ENCODE measurements at regions not wholly inside any gene's neighbourhood (a gene's known extent, or its start where the extent isn't known, plus 50 kb on each side); places are given as distances from the start of the nearest gene placed in this dataset.

GRCh38 chr22:46055181-46055875, 78.4 kb upstream of the WNT7B start:
- Histone ChIP-seq H3K4me3 (ENCODE audit: low read length in 2 of 2) (peak overlapping the region; percentile 31 to 81), H3K27me3 (ENCODE audit: control insufficient read depth in 1 of 2, insufficient read depth in 2 of 2, low read length in 2 of 2) (no peaks in the 10 kb centered on the region), H3K36me3 (ENCODE audit: control insufficient read depth in 2 of 2, insufficient read depth in 2 of 2, low read length in 2 of 2) (no peaks in the 10 kb centered on the region), H3K4me1 (ENCODE audit: control insufficient read depth, insufficient read depth, low read length) (peaks cover 74% of the 10 kb centered on the region), H3K9ac (ENCODE audit: low read length in 2 of 2) (peak overlapping the region; percentile 72 to 88), H3K27ac (ENCODE audit: low read length) (peak overlapping the region; percentile 93), H3K9me3 (ENCODE audit: control insufficient read depth in 2 of 2, low read length in 2 of 2) (no peaks in the 10 kb centered on the region)

GRCh38 chr22:46055911-46056545, 79.1 kb upstream of the WNT7B start:
- peak overlapping the region; percentile 31 to 81 for H3K4me3 ChIP-seq (ENCODE audit: low read length in 2 of 2)
- peak overlapping the region; percentile 72 to 88 for H3K9ac ChIP-seq (ENCODE audit: low read length in 2 of 2)
- H3K9me3 ChIP-seq (ENCODE audit: control insufficient read depth in 2 of 2, low read length in 2 of 2), result no peaks in the 10 kb centered on the region
- no peaks in the 10 kb centered on the region for H3K36me3 ChIP-seq (ENCODE audit: control insufficient read depth in 2 of 2, insufficient read depth in 2 of 2, low read length in 2 of 2)
- no peaks in the 10 kb centered on the region for H3K27me3 ChIP-seq (ENCODE audit: control insufficient read depth in 1 of 2, insufficient read depth in 2 of 2, low read length in 2 of 2)
- H3K4me1 ChIP-seq (ENCODE audit: control insufficient read depth, insufficient read depth, low read length), result peaks cover 67% of the 10 kb centered on the region
- H3K27ac ChIP-seq (ENCODE audit: low read length), result peak overlapping the region; percentile 93

GRCh38 chr22:46056546-46057245, 79.7 kb upstream of the WNT7B start:
- peak overlapping the region; percentile 72 to 88 for H3K9ac ChIP-seq (ENCODE audit: low read length in 2 of 2)
- H3K27ac ChIP-seq (ENCODE audit: low read length), result peak overlapping the region; percentile 93
- no peaks in the 10 kb centered on the region for H3K9me3 ChIP-seq (ENCODE audit: control insufficient read depth in 2 of 2, low read length in 2 of 2)
- peak overlapping the region; percentile 31 to 81 for H3K4me3 ChIP-seq (ENCODE audit: low read length in 2 of 2)
- H3K27me3 ChIP-seq (ENCODE audit: control insufficient read depth in 1 of 2, insufficient read depth in 2 of 2, low read length in 2 of 2), result no peaks in the 10 kb centered on the region
- no peaks in the 10 kb centered on the region for H3K36me3 ChIP-seq (ENCODE audit: control insufficient read depth in 2 of 2, insufficient read depth in 2 of 2, low read length in 2 of 2)
- H3K4me1 ChIP-seq (ENCODE audit: control insufficient read depth, insufficient read depth, low read length), result peaks cover 61% of the 10 kb centered on the region

GRCh38 chr22:46057246-46058090, 80.5 kb upstream of the WNT7B start:
- H3K36me3 ChIP-seq (ENCODE audit: control insufficient read depth in 2 of 2, insufficient read depth in 2 of 2, low read length in 2 of 2), result no peaks in the 10 kb centered on the region
- peaks cover 61% of the 10 kb centered on the region for H3K4me1 ChIP-seq (ENCODE audit: control insufficient read depth, insufficient read depth, low read length)
- H3K27me3 ChIP-seq (ENCODE audit: control insufficient read depth in 1 of 2, insufficient read depth in 2 of 2, low read length in 2 of 2), result no peaks in the 10 kb centered on the region
- H3K27ac ChIP-seq (ENCODE audit: low read length), result peak overlapping the region; percentile 93
- peak overlapping the region; percentile 66 to 81 for H3K4me3 ChIP-seq (ENCODE audit: low read length in 2 of 2)
- H3K9me3 ChIP-seq (ENCODE audit: control insufficient read depth in 2 of 2, low read length in 2 of 2), result no peaks in the 10 kb centered on the region
- H3K9ac ChIP-seq (ENCODE audit: low read length in 2 of 2), result peak overlapping the region; percentile 72 to 78

GRCh38 chr22:46058091-46058420, 81.1 kb upstream of the WNT7B start:
- H3K4me3 ChIP-seq (ENCODE audit: low read length in 2 of 2), result peak overlapping the region; percentile 66 to 81

GRCh38 chr22:46058591-46059519, 81.9 kb upstream of the WNT7B start:
- H3K9ac ChIP-seq (ENCODE audit: low read length in 2 of 2), result peak overlapping the region; percentile 1 to 55
- peaks cover 68% of the 10 kb centered on the region for H3K4me1 ChIP-seq (ENCODE audit: control insufficient read depth, insufficient read depth, low read length)
- H3K27me3 ChIP-seq (ENCODE audit: control insufficient read depth in 1 of 2, insufficient read depth in 2 of 2, low read length in 2 of 2), result no peaks in the 10 kb centered on the region
- H3K4me3 ChIP-seq (ENCODE audit: low read length in 2 of 2), result peak overlapping the region; percentile 52 to 81
- peak overlapping the region; percentile 88 for H3K27ac ChIP-seq (ENCODE audit: low read length)
- no peaks in the 10 kb centered on the region for H3K36me3 ChIP-seq (ENCODE audit: control insufficient read depth in 2 of 2, insufficient read depth in 2 of 2, low read length in 2 of 2)
- no peaks in the 10 kb centered on the region for H3K9me3 ChIP-seq (ENCODE audit: control insufficient read depth in 2 of 2, low read length in 2 of 2)

More at GRCh38 chr22:46058091-46058420, 81.1 kb upstream of the WNT7B start:
- H3K27ac ChIP-seq (ENCODE audit: low read length), result peak overlapping the region; percentile 93
- H3K27me3 ChIP-seq (ENCODE audit: control insufficient read depth in 1 of 2, insufficient read depth in 2 of 2, low read length in 2 of 2), result no peaks in the 10 kb centered on the region
- H3K4me1 ChIP-seq (ENCODE audit: control insufficient read depth, insufficient read depth, low read length), result peaks cover 61% of the 10 kb centered on the region
- H3K36me3 ChIP-seq (ENCODE audit: control insufficient read depth in 2 of 2, insufficient read depth in 2 of 2, low read length in 2 of 2), result no peaks in the 10 kb centered on the region
- H3K9ac ChIP-seq (ENCODE audit: low read length in 2 of 2), result peak overlapping the region; percentile 72 to 78
- H3K9me3 ChIP-seq (ENCODE audit: control insufficient read depth in 2 of 2, low read length in 2 of 2), result no peaks in the 10 kb centered on the region

- Histone ChIP-seq H3K27me3 (ENCODE audit: control insufficient read depth in 1 of 2, insufficient read depth in 2 of 2, low read length in 2 of 2) (no peaks in the 10 kb centered on the region), H3K36me3 (ENCODE audit: control insufficient read depth in 2 of 2, insufficient read depth in 2 of 2, low read length in 2 of 2) (no peaks in the 10 kb centered on the region), H3K9me3 (ENCODE audit: control insufficient read depth in 2 of 2, low read length in 2 of 2) (no peaks in the 10 kb centered on the region), H3K4me3 (ENCODE audit: low read length in 2 of 2) (peak overlapping the region in 1 of 2 donors; percentile 22), H3K9ac (ENCODE audit: low read length in 2 of 2) (no peak overlapping the region), H3K27ac (ENCODE audit: low read length) (peak overlapping the region; percentile 46), H3K4me1 (ENCODE audit: control insufficient read depth, insufficient read depth, low read length) (peaks cover 66% of the 10 kb centered on the region)
These were observed 83.5 kb upstream of the WNT7B start for GRCh38 chr22:46060292-46061123.

- Histone ChIP-seq H3K9me3 (ENCODE audit: control insufficient read depth in 2 of 2, low read length in 2 of 2) (no peaks in the 10 kb centered on the region), H3K27me3 (ENCODE audit: control insufficient read depth in 1 of 2, insufficient read depth in 2 of 2, low read length in 2 of 2) (no peaks in the 10 kb centered on the region), H3K9ac (ENCODE audit: low read length in 2 of 2) (no peak overlapping the region), H3K4me1 (ENCODE audit: control insufficient read depth, insufficient read depth, low read length) (peaks cover 63% of the 10 kb centered on the region), H3K4me3 (ENCODE audit: low read length in 2 of 2) (peak overlapping the region in 1 of 2 donors; percentile 22), H3K36me3 (ENCODE audit: control insufficient read depth in 2 of 2, insufficient read depth in 2 of 2, low read length in 2 of 2) (no peaks in the 10 kb centered on the region), H3K27ac (ENCODE audit: low read length) (peak overlapping the region; percentile 99)
These were observed 84.2 kb upstream of the WNT7B start for GRCh38 chr22:46061124-46061500.

GRCh38 chr22:46061501-46062231, 84.7 kb upstream of the WNT7B start:
- no peaks in the 10 kb centered on the region for H3K36me3 ChIP-seq (ENCODE audit: control insufficient read depth in 2 of 2, insufficient read depth in 2 of 2, low read length in 2 of 2)
- H3K4me1 ChIP-seq (ENCODE audit: control insufficient read depth, insufficient read depth, low read length), result peaks cover 64% of the 10 kb centered on the region
- H3K4me3 ChIP-seq (ENCODE audit: low read length in 2 of 2), result no peak overlapping the region
- H3K27ac ChIP-seq (ENCODE audit: low read length), result peak overlapping the region; percentile 99
- no peaks in the 10 kb centered on the region for H3K9me3 ChIP-seq (ENCODE audit: control insufficient read depth in 2 of 2, low read length in 2 of 2)
- H3K27me3 ChIP-seq (ENCODE audit: control insufficient read depth in 1 of 2, insufficient read depth in 2 of 2, low read length in 2 of 2), result no peaks in the 10 kb centered on the region
- no peak overlapping the region for H3K9ac ChIP-seq (ENCODE audit: low read length in 2 of 2)

Measured in stomach smooth muscle (tissue), 2 donors.